ENCODE measurements at regions not wholly inside any gene's neighbourhood (a gene's known extent, or its start where the extent isn't known, plus 50 kb on each side); places are given as distances from the start of the nearest gene placed in this dataset.
"Not testable (repeated sequence)": the region's sequence is repeated elsewhere in the genome, so short reads cannot be mapped to it uniquely, and the experiment has no call there.

DNA sequence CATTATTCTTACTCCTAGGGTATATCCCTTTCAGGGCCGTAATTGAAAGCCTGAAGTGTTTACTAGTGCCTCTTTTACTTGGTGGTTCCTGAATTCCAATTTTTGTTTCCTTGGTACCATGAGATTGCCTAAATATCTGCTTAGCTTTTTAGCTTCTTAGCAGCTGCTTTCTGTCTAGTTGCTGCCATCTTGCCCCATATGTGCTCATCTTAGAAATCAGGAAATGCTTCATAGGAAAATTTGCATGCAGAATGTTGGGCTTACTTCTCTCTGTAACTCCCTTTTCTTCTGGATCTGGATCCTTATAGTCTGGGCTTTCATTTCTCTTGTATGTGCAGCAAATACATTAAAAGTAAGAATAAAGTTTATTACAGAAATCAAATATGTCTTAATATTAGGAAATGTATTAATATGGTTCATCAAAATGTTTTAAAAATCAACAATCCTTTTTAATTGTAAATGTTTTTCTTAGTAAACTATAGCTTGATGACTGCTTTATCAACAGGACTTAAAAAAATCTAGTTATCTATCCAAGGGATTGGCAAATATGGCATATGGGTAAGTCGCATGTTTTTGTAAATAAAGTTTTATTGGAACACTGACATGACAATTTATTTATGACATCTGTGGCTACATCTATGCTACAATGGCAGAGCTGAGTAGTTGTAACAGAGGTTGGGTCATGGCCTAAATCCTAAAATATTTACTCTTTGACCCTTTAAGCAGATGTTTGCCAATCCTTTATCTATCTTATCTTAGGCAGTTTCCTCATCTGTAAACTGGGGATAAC lies 73.5 kb upstream of the CDK6 start:
- no peak for DNase-seq

DNA sequence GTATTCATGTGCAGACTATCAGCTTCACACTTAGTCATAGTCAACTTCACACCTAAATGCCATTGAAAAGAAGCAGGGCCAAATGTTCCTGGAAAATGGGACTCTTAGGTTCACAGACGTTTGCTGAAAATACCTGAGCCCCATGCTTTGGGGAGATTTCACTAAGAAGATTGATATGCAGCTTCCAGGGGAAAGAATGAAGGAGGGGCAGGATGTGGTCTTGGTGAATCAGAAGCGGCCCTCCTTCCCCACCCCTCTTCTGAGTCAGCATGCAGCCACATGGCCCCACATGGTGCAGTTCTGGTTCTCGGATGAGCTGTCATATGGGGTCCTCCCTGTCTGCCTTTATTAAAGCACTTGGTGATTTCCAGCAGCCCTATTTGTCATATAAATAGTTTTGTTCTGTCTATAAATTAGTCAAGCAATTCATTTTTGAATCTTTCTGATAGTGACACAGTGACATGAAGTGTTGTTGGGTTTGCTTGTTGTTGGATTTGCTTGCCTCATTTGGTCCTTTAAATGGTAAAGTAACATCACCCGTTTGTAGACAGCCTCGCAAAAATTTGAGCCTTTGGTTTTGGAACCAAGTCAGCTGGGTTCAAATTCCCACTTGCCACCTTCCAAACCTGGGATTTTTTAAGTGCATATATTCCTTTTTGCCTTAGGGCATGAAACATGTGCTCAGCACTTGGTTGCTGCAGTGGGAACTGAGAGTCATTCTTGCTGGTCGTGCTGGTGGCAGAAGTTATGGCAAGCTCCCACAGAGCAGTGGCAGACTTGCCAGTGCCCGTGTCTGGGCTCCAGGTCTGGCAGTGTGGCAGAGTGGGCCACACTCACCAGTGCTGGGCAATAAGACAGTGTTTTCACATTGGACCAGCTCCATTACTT lies 68.1 kb upstream of the CDK6 start:
- no peak for DNase-seq

GRCh38 chr7:92898798-92899197 lies 62.4 kb upstream of the CDK6 start:
- no peak for DNase-seq

GRCh38 chr7:92894857-92895256 lies 58.5 kb upstream of the CDK6 start:
- DNase-seq, result not testable (repeated sequence)

- DNase-seq, result no peak
These were observed 52.7 kb upstream of the CDK6 start for GRCh38 chr7:92889081-92889480.

Data from NCI-H1694 (cell line).